NCI-H128 (cell line): ENCODE measurements at regions not wholly inside any gene's neighbourhood (a gene's known extent, or its start where the extent isn't known, plus 50 kb on each side); places are given as distances from the start of the nearest gene placed in this dataset.
"Not testable (repeated sequence)": the region's sequence is repeated elsewhere in the genome, so short reads cannot be mapped to it uniquely, and the experiment has no call there.

Experiments
- DNase-seq: peaks from one replicate; lab custom pipeline; 2025; ENCODE audit not compliant: unreplicated experiment; lab: John Stamatoyannopoulos, UW

DNA sequence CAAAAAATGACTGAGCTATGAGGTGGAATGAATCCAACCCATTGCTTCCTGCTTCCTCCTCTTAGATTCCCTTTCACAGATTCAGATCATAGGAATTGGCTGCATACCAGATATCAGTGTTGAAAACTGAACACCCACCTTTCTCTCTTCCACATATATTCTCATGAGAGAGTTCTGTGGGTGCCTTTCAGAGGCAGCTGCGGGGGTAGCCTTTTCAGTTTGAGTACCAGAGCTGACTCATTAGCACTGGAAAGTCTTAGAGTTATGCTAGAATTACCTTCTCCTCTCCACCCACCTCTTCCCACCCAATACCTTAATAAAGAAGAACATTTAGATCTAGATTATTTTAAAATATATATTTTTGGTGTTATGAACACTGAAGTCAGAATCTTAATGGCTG is 495.4 kb upstream of the SEL1L start:
- DNase-seq: no peak

DNA sequence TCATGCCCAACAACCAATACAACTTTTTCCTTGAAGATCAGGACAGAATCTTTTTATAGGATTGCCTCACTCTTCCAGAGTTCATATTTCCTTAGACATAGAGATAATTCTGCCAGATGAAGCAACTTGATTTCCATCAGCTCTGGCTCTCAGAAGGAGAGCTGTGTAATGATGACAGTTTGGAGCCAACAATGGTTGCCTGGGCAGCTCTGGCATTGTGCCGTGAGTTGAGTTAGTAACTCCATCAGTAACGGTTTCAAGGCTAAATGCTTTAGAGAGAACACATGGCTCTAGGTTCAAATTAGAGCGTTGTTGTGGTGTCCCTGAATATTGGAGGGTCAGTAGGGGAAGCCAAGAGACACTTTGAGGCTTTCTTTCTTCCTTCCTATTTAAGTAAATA is 501.7 kb upstream of the SEL1L start:
- DNase-seq: no peak

DNA sequence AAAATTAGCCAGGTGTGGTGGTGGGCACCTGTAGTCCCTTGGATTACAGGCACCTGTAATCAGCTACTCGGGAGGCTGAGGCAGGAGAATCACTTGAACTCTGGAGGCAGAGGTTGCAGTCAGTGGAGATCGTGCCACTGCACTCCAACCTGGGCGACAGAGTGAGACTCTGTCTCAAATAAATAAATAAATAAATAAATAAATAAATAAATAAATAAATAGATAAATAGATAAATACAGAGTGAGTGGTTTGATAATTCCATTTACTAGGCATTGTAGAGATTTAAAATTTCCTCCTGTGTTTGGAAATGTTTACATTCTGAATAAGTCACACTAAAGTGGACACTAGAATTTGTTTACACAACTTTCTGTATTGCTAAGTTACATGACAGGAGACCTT is 504.4 kb upstream of the SEL1L start:
- not testable (repeated sequence) for DNase-seq

DNA sequence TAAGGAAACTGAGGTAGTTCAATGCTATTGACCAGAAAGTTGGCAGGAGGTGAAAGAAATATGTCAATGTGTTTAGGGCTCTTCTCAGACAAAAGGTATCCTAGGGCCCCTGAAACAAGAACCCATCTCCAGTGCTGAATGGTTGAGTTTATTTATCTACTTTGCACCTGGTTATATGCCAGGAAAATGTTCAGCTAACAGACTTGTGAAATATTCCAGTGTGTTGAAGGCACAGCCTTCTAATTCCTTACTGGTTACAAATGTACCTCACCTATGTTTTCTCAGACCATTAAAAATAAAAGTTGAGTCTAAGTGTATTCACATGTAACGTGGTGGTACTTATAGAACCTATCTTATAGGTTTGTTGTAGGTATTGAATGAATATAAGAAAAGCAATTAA is 511.7 kb upstream of the SEL1L start:
- no peak for DNase-seq

DNA sequence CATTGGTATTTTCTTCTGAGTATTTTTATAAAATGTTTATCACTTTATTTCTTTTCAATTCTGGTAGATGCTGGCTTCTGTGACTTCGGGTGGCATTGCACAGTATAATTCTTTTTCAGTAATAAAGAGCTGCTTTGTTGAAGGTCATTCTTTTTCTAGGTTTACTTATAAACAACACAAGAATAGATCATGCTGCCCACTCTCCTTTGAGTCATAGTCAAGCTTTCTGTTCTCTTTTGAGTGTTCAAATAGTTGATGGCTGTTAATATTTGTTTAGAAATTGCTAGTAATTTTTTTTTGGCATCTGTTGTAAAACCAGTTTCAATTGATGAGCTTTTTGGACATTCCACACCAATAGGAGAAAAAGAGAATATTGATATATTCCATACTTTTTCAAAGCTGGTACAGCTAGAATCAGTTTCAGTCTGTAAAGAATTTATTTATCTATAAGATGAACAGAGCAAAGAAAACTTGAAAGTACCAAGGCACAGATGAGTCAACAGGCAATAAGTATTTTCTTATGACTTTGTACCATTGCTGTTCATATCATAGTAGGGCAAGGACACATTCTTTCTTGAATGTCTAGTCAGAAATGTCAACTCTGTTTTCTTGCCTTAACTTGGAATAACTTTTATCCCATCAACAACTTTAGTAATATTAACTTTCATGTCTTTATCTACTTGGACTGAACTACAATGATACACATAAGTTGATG is 513.0 kb upstream of the SEL1L start:
- DNase-seq: no peak

DNA sequence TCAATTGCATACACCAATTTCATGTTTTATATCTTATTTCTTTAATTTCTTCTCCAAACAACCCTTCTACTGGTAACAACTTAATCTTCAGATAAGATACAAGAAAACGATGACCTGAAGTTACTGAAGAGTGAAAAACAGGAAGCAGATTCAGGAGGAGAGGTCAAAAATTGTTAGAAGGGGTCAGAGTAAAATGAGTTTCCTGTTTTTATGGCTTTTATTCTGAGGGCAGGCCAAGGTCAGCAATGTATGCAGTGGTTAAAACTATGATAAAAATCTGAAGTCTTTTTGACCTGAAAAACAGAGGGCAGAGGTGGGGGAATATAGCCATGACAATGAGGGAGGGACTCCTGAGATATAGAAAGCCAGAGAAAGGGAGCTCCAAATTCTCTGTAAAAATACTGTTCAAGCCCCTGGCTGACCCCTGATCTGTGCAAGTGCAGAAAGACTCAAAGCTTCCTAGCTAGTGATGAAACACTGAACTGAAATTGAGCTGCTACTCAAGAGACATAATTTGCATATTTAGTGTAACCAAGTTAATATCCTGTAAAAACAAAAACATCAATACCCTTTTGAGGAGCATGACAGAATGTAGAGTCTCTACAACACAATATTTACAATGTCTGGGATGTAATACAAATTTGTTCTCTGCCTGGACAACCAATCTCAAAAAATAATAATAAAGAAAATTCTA is 514.3 kb upstream of the SEL1L start:
- no peak for DNase-seq

DNA sequence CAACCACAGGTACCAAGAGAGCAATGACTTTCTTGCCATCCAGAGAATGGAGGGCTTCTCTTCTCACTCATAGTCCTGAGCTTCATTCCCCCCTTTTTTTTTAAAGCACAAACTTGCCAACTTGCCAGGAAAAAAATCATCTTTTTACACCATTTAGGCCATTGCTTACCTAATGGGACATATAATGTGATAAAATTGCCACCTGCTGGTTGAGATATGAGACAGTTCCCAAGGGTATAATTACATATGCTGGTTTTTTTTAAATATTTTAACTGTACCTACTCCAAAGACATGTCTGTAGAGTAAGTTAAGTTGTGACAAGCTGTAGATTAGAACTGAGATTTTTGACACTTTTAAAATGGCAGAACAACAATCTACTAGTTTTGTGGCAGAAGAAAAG is 519.1 kb upstream of the SEL1L start:
- DNase-seq: no peak

DNA sequence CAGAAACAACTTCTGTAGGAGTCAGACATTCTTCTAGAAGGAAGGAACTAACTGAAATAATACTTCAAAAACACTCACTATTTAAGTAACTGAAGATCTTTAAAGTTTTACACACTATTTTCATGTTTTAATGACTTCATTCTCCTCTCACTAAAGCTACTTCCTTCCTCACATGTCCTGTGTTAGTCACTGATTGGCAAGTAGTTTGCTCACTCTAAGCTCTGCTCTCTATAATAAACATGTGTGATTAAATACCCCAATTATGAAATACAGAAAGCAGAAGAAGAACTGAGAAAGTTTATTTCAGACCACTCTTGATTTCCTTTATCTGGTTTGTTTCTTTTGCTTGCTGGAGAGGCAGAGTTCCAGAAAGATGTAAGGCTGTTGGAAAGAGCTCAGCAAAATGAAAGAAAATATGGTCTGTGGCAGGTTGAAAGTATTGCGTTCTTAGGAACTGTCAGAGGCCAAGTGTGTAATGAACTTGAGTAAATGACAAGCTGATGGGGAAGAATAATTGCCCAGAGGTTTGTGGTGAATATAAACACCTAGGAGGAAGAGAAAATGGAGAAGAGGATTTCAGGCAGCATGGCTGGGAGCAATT is 522.0 kb upstream of the SEL1L start:
- no peak for DNase-seq

DNA sequence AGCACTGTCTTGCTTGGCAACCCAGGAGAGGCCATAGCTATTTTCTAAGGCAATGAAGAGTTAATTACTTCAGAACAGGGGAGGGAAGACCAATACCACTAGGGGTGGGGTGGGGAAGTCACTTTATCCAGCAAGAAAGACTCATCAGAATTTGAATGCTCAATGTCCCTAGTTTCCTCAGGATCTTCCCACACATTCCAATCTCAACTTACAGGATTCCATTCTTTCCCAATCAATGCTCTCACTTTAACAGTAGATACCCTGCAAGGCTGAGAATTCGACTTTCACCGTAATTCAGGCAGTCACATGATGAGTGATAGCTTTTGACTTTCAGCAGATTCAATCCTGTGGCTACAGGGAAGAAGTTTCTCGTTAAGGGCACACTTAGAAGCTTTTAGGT is 526.6 kb upstream of the SEL1L start:
- DNase-seq: no peak

DNA sequence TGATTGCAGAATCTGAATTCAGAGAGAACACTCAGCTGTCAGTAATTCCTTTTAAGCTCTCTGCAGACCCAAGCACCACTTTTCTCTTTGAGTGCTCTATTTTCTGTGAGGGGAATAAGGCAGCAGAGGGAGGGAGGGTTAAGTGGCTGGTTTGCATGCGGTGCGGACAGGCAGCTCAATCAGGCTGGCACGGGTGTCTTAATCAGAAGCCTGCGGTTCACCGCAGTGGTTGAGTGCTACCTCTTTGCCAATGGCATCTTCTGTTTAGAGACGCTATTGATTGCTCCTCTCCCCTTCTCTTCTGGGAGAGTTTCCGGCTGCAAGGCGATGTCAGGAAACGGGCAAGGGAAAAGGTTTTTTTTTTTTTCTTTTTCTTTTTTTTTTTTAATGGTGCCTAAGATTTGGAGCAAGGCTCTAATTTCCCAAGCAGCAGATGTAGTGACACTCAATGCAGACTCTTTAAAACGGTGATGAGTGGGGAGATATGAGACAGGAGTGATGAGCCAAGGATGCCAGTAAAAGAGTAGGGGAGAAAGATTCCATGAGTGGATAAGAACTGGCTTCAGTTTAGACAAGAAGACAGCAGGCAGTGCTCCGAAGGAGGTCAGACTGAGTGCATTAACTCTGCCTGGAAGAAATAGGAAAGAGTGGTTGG is 533.7 kb upstream of the SEL1L start:
- DNase-seq: peak; percentile 92

DNA sequence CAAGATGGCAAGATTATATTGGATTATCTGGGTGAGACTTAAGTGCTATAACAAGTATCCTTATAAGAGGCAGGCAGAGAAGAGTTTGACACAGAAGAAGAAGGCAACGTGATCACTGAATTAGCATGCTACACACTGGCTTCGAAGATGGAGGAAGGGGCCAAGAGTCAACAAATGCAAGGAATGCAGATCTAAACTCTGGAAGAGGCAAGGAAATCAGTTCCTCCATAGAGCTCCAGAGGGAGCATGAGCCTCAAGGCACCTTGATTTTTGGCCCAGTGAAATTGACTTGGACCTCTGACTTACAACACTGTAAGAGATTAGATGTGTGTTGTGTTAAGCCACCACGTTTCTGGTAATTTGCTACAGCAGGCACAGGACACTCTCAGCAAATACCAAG is 536.4 kb upstream of the SEL1L start:
- DNase-seq: no peak

DNA sequence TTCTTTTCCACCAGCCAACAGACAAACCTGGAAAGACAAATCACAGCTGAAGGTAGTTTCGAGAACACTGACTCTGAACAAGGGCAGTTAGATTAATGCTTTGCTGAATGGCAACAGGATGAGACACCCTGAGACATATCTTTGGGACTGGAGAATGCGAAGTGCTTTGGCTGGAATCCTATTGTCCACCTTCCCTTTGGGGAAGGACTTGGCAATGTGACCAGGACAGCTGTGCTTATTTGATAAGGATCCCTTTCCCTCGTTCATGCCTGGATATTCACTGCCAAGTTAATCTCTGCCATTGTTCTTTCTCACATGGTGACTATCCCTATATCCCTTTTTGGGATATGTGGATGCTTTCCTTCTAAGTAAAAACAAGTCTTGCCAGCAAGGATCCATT is 537.1 kb upstream of the SEL1L start:
- no peak for DNase-seq

DNA sequence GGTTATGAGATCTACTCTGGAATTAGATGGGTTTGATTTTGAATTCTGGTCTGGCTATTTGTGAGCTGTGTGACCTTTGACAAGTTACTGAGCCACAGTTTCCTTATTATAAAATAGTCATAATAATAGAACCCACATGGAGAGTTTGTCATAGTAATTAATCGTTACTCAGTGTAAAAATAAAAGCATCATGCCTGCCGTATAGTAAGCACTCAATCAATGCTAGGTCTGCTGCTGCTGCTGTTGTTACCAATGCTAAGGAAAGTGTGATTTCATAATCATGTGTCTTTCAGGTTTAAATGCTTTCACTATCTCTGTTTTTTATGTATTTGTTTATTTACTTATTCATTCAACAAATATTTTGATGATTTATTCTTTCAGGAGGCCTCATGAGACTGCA is 539.9 kb upstream of the SEL1L start:
- DNase-seq: no peak

DNA sequence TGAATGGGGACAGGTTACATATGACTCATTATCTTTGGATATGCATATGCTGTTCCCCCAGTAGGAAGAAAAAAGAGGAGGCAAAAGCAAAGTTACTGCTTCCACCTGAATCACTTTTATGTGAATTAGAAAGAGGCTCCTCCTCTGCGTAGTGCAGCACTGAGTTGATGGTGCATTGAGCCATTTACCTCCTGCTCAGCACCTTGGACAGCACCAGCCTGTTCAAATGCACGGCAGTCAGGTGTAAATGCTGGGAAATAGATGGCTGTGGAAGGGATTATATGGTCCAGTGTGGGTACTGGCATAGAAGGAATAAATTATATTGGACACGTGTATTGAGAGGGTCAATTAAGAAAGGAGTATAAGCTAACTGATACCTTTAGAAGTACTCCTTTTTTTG is 541.9 kb upstream of the SEL1L start:
- DNase-seq: no peak

DNA sequence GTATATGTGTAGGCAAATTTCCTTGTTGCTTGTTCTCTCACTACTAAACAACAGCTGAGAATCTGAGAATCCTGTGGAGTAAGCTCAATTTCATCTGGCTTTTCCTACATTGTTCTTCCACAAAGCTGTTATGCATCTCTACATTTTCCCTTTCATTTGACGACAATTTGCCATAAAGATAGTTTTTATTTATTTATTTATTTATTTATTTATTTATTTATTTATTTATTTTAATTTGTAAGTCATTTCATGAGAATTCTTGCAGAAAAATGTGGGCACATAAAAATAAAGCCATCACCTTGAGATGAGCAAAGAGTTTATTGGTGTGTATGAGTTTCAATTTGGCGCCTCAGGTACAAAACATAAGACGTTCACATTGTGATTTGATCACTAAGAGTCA is 545.9 kb upstream of the SEL1L start:
- DNase-seq: no peak

DNA sequence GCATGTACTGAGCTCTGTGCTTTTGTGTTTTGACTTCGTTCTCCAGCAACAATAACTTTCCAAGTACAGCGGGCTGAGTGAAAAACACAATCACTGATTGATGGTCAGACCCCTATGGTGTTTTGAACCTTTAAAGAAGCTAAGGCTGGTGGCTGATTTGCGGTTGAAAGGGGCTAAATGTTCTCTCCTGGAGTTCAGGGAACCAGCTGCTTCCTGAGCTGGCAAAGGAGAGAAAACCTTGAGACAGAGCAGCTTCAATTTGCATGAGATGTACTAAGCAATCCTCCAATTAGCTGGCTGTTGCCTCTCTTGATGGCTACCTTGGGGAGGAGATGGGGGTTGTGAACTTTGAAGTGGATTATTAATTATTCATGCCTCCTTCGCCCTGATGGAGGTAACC is 546.7 kb upstream of the SEL1L start:
- peak; percentile 45 for DNase-seq

DNA sequence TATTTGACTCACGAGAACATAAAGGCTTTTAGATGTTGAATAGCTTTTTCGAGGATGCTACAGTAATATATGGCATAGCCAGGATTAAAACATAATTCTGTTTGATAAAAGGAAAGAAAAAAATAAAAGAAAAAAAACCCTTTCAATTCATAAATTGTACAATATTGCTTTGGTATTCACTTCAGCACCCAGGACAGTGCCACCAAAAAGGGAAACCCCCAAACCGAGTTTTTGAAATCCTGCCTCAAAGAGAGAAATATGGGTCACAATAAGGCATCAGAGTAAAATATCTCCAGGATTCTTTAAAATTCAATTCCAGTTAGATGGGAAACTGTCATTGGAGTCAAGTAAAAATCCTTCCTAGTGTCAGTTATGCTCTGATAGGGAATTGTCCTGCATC is 551.2 kb upstream of the SEL1L start:
- no peak for DNase-seq

DNA sequence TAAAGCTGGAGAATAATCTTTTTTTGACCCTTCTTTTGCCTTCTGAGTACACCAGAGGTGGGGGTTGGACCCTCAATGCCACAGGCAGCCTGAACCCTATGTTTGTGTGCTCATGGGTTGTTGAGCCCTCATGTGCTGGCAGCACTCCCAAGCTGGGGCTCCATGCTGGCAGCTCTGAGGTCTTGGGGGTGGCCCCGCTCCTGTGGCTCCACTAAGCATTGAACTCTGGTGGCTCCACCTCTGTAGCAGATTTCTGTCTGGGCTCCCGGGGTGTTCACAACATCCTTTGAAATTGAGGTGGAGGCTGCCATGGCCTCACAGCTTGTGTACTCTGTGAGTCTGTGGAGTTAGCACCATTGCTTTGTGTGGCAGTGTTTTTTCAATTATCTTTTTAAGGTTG is 557.4 kb upstream of the SEL1L start:
- no peak for DNase-seq

DNA sequence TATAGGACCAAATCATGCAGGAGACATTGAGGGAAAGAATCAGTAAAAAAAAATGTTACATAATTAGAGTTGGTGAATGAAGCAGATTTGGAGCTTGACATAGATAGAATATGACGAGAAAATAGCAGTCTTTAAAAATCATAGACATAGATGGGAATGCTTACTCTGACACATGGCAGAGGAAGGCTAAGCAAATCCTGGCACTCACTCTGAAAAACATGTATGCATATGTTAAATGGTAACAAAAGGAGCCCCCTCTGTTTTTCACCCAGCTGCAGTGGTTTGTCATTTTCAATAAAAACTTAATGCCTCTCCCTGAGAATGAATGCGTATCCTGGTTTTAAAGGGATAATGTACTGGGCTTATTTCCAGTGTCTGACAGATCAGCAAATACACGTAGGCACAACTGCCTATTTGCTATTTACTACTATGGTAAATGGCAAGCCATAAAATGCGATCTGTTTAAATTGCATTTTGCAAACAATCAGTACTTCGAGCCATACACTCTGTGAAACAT is 561.2 kb upstream of the SEL1L start:
- DNase-seq: no peak

DNA sequence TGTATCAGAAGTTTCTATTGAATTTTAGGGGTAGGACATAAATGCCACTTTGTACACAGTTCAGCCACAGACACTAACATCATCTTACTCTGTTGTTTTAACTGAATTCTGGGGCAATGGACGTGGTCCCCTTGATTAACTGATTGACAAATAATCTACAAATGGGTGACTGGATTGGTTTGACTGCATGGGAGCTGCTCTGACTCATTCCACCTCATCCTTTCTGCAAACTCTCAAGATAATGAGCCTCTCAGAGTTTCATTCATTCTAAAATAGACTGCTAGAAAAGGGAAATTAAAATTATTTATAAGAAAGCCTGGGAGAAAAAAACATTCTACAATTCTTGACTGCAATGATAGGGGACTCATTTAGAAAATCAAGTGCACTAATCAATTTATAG is 570.4 kb upstream of the SEL1L start:
- DNase-seq: no peak

DNA sequence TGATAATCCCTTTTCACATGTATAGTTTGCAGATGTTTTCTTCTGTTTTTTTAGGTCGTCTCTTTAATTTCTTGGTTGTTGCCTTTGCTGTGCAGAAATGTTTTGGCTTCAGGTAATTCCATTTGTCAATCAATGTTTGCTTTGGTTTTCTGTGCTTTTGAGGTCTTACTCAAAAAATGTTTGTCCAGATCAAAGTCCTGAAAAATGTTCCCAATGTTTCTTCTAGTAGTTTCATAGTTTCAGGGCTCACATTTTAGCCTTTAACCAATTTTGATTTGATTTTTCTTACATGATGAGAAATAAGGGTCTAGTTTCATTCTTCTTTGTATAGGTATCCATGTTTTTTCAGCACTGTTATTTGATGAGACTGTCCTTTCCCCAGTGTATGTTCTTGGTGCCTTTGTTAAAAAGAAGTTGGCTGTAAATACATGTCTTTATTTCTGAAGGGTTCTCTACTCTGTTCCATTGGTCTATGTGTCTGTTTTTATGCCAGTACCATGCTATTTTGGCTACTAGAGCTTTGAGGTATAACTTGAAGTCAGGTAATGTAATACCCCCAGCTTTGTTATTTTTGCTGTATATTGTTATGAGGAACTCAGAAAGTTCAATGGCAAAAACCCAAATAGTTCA is 578.7 kb upstream of the SEL1L start:
- no peak for DNase-seq
